DMS 273 treated with DMSO at 0.1 percent for 48 hours (cell line): ENCODE measurements at regions not wholly inside any gene's neighbourhood (a gene's known extent, or its start where the extent isn't known, plus 50 kb on each side); places are given as distances from the start of the nearest gene placed in this dataset.
"Not testable (repeated sequence)": the region's sequence is repeated elsewhere in the genome, so short reads cannot be mapped to it uniquely, and the experiment has no call there.

Source experiments
- DNase-seq: peaks from one replicate; lab custom pipeline; 2025; lab: John Stamatoyannopoulos, UW

GRCh38 chr2:107558295-107558694 lies 268.4 kb upstream of the RGPD4 start:
- DNase-seq: no peak

DNA sequence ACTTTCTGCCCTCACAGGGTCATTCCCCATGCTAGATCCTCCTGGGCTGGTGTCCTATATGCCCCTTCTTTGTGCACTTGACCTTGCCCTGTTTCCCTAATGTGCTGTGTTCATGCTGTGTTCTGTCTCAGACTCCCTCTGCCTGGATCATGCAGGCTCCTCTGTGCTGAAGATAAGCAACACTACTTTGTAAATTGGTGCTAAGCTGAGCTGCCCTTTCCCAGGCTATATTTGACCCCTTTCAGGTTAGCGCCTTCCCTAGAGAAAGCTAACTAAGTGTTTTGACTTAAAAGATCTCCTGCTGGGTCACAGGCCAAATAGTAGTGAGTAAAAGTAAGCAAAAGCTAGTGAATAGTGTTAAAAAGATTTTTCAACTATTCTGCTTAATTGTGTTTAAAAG lies 257.2 kb upstream of the RGPD4 start:
- DNase-seq: no peak

DNA sequence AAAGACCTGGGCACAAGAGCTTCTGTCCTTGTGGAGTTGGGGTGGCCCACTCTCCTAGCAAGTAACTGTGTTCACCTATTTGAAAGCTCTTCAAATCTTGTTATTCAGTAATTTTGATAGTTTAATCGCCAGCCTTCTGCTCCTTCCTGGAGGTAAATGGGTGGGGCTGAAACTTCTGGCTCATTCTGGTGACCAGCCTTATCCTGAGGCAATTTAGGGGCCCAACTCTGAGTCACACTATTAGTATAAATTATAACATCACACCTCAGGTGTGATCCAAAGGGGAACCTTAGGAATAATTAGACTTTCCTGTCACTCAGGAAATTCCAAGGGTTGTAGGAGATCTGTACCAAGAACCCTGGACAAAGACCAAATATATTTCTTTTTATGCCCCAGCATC lies 255.8 kb upstream of the RGPD4 start:
- DNase-seq: no peak

GRCh38 chr2:107572890-107573289 lies 253.8 kb upstream of the RGPD4 start:
- DNase-seq: not testable (repeated sequence)

DNA sequence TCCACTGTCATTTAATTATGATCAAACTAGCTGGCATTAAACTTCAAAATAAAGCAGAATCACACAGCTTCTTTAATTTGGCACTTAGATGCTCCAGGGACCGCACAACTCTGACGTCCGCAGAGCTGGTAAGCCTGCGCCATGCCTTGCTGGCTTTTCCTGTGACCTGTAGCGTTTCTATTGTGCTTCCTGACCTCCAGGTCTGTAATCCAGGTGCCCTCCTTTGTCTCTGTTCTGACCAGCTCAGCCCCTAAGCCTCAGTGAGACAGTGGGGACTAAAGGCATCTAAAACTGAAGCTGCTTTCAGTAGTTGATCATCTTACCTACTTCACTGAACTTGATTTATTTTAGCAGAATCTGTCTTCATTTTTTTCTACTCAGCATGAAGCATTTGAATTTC lies 249.7 kb upstream of the RGPD4 start:
- DNase-seq: no peak

- no peak for DNase-seq
Observed at GRCh38 chr2:107582487-107582886, 244.2 kb upstream of the RGPD4 start.

DNA sequence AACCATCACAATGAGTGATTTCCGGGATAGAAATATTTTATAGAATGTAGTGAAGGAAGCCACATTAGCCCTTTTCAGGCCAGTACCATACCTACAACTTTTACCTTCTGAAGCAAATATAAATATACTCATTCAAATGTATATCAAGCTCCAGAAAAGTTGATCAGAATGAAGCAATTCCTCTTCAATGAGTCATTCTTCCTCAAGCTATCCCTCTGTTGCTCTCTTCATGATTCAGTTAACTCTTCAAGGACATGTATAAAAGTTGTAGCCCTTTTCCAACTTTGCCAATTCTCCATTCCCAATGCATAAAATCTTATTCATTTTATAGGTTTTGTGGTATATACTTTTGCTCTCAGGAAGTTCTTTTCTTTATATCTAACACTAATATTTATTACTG lies 242.1 kb upstream of the RGPD4 start:
- no peak for DNase-seq

- no peak for DNase-seq
Observed at GRCh38 chr2:107585851-107586250, 240.8 kb upstream of the RGPD4 start.

DNA sequence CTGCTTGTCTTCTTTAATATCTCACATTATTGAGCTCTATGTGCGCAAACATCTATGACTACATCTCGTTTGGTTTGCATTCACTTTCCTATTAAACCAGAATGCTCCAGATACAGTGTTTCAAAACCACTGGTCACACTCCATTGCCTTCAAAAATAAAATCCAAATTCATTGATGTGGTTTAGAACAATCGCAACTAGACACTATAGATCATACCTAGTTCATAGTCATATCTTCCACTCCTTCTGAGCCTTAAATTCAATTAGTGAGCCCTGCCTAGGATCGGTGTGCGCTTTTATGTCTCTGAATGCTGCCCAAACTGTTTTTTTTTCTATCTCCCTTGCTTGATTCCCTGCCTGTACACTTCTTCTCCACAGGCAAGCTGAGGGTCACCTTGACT lies 238.5 kb upstream of the RGPD4 start:
- no peak for DNase-seq

DNA sequence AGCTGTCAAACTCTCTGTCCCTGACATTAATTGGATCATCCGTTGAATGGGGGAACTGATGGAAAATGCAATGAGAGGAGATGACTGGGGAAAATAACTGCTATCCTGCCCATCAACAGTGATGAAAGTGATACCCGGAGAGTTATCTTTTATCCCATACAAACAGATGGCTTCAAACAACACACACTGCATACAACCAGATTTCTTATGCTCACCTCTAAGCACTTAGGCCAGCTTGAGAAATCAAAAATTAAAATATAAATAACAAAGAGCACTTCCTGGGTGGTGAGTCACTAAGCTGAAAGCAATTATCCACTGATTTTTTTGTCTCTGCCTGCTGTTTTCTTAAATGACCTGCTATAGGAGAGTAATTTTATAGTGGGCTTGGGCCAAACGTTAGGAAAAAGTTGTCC lies 237.6 kb upstream of the RGPD4 start:
- DNase-seq: peak; percentile 26

DNA sequence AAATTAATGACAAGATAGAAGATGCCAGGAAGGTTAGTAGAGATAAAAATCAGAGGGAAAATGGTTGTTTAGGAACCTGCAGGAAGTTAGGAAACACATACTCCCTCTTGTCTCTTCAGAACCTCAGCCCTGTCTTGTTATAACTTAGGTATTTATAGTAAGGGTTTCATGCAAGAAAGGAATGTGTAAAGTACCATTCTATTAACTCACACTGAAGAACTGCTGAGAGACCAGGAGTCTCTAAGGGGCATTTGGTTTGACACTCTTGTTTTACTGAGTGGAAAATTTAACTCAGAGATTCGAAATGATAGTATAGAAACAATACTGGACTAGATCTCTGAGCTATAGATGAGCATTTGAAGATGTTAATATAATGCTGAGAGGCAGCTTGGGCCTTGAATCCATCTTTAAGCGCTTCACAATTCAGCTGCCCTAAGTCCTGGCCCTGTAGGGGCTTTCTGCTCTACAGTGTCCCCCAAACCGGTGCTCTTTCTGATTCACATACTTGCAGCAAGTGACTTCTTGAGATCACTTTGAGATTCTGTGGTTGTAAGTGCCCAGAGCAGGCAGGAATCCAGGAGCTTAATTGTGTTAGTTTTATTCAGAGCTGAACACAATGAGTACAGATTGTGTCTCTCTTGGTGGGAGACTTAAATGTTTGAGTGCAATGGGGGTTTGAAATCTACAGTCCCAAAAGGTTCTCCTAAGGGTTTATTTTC lies 235.0 kb upstream of the RGPD4 start:
- DNase-seq: no peak

DNA sequence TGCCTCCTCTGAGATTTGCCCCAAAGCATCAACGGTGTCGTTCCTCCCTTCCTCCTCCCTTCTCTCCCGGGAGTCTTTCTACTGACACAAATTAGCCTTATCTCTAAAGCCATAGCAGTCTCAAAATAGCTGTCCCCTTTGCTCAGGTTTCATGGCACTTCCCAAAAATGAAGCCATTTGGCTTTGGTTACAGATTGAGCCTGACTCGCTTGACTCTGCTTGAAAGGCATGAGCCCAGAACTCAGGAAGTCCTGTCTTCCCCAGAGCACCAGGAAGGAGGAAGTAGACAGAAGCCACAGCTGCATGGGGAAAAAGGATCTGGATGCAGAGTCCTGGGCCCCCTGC lies 234.4 kb upstream of the RGPD4 start:
- DNase-seq: no peak

- no peak for DNase-seq
Observed at GRCh38 chr2:107595285-107595684, 231.4 kb upstream of the RGPD4 start.

DNA sequence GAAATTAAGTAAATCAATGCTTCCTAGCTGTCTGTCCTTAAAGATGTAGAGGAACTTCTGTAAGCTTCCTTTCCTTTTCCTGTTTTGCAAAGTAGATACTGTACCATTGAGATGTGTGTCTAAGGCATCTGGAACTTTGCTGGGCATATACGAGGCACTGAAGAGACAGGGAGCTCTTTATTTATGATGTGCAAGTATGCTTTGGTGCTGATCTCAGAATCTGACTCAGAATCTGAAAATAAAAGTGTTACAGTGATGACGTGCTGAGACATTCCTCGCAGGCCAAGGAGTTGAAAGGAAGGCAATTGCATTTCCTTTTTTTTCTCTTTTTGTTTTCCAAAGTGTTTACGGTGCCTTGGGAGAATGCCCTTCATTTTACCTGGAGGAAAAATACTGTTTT lies 230.9 kb upstream of the RGPD4 start:
- no peak for DNase-seq

DNA sequence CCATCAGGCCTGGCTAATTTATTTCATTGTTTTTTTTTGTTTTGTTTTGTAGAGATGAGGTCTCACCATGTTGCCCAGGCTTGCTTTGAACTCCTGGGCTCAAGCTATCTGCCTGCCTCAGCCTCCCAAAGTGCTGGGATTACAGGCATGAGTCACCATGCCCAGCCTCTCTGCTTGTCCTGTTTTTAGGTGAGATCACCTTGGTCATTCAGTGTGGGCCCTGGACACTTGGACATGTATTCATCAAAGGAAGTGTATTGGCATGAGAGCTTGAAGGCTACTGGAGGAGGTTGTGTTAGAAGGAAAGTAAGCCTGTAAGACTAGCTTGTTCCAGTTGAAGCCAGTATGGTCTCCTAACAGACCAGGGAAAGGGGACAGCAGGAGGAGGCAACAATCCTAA lies 229.2 kb upstream of the RGPD4 start:
- DNase-seq: no peak

- DNase-seq: no peak
Observed at GRCh38 chr2:107602801-107603200, 223.9 kb upstream of the RGPD4 start.

DNA sequence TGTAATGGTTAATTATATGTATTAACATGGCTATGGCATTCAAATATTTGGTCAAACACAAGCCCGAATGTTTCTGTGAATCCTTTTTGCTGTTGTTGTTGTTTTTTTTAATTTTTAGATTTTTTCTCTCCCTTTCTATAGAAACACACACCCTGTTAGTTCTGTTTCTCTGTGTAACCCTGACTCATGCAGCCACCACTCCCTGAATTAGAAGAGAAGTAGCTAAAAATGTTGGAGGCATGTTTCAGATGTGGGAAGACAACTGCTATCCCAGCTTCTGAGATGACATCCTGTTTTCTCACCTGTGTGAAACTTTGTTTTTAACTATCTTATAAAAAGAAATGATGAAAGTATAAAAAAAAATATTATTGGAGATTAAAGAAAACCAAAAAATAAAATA lies 219.6 kb upstream of the RGPD4 start:
- DNase-seq: no peak

DNA sequence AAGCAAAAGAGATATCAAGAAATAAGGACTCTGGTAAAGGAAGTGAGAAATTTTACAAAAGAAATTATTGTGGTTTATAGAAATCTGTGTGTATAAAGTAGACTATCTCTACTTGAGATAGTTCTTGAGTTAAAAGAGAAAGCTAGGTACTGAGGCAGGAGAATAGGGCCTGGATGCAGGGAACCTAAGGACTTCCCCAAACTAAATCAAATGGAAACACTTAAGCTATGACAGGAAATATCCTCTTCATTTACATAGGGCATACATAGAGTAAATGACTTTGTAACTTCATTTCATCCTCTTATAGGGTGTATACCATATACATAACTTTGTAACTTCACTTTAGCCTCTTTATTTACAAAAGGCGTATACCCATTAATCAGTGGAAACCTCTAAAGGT lies 219.2 kb upstream of the RGPD4 start:
- DNase-seq: no peak

- no peak for DNase-seq
Observed at GRCh38 chr2:107615039-107615438, 211.7 kb upstream of the RGPD4 start.

DNA sequence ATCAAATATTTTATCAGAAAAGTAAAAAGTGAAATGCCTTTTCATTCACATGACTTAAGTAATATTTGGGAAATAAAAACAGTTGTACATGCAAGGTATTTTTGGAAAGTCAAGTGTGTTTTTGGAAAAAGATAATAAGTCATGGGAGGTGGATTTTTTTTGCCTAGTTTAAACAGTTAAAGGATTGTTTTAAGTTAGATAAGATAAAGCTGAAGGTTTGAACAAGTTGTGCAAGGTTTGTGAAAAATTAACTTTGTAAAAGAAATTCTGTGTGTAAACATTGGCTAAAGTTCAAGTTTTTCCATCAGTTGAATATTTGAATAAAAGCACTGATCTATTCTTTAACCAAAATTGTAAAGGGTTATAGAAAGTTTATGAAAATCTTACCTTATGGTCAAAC lies 207.9 kb upstream of the RGPD4 start:
- no peak for DNase-seq

DNA sequence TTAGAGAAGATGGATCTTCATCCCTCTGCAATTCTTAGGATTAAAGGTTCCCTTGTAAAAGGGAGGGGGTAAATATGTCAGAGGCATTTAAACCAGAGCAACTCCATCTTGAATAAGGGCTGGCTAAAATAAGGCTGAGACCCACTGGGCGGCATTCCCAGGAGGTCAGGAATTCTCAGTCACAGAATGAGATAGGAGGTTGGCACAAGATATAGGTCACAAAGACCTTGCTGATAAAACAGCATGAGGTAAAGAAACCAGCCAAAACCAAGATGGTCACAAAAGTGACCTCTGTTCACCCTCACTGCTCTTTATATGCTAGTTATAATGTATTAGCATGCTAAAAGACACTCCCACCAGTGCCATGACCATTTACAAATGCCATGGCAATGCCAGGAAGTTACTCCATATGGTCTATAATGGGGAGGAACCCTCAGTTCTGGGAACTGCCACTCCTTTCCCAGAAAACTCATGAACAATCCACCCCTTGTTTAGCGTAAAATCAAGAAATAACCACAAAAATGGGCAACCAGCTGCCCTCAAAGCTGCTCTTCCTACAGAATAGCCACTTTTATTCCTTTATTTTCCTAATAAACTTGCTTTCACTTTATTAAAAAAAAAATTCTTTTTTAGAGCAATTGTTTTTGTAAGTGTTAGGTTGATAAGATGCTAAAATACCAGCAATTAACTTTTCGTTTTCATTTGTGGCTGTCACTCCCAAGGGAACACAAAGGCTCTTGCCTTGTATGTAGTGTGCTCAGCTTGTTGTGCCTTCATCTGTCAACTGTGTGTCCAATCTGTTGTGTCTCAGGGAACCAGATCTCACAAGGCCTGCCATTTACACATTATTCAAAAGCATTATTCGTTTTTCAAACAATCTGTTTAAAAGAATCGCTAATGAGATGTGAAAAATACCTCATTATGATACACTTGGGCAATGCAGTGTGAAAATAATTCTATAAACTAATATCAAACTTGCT lies 205.2 kb upstream of the RGPD4 start:
- DNase-seq: no peak

- DNase-seq: no peak
Observed at GRCh38 chr2:107622741-107623310, 203.9 kb upstream of the RGPD4 start.

DNA sequence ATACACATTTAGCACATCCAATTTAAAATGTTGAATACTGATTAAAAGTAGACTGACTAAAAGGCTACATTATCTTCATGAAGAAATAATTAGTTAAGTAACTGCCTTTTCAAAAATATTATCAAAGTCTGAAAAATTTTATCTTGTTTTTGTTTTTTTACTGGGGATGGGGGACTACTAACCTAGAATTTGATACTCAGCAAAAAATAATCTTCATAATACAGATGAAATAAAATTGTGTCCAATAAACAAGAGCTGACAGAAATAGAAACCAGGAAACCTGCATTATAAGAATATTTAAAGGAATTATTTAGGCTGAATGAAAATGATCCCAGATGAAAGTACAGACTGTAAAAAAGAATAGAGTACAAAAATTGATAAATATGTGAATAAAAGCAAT lies 200.7 kb upstream of the RGPD4 start:
- no peak for DNase-seq
